ENCODE measurements at regions not wholly inside any gene's neighbourhood (a gene's known extent, or its start where the extent isn't known, plus 50 kb on each side); places are given as distances from the start of the nearest gene placed in this dataset.

- Histone ChIP-seq H2BK12ac (ENCODE audit: low read length in 2 of 2) (peak overlapping the region in 1 of 2 experiments; percentile 10), H4K8ac (ENCODE audit: low read length) (no peak overlapping the region), H3K27me3 (ENCODE audit: control insufficient read depth in 1 of 2, insufficient read depth in 1 of 2, low read length in 2 of 2) (no peaks in the 10 kb centered on the region), H4K91ac (ENCODE audit: low read length) (no peak overlapping the region), H2AK5ac (ENCODE audit: low read length, severe bottlenecking) (no peak overlapping the region), H3K18ac (ENCODE audit: low read depth in 1 of 2, low read length in 2 of 2) (peak overlapping the region in 1 of 2 experiments; percentile 18), H3K14ac (ENCODE audit: low read length in 2 of 2) (no peak overlapping the region), H3K9ac (ENCODE audit: low read length) (no peak overlapping the region), H3K79me1 (replicated peaks; ENCODE audit: low read length, poor library complexity, severe bottlenecking) (no peaks in the 10 kb centered on the region), H2BK15ac (ENCODE audit: low read depth, poor library complexity, severe bottlenecking) (no peak overlapping the region), H3K4ac (ENCODE audit: low read depth in 1 of 2, low read length in 2 of 2) (no peak overlapping the region), H2BK120ac (ENCODE audit: low read depth, low read length) (no peak overlapping the region), H3K27ac (ENCODE audit: low read length, poor library complexity, severe bottlenecking) (no peak overlapping the region), H2AFZ (ENCODE audit: low read depth, low read length) (no peak overlapping the region), H3K36me3 (ENCODE audit: control insufficient read depth in 1 of 2, insufficient read depth in 2 of 2, low read depth in 1 of 2, low read length in 2 of 2) (no peaks in the 10 kb centered on the region), H3K4me3 (ENCODE audit: insufficient read depth in 1 of 2, low read depth in 1 of 2, low read length in 2 of 2) (no peak overlapping the region), H2BK5ac (ENCODE audit: low read depth, low read length, poor library complexity, severe bottlenecking) (no peak overlapping the region), H3K9me3 (ENCODE audit: control insufficient read depth, low read length) (peaks cover 3% of the 10 kb centered on the region), H3K23ac (ENCODE audit: low read length in 2 of 2) (no peak overlapping the region), H3K4me1 (ENCODE audit: control insufficient read depth, insufficient read depth, low read depth, low read length) (no peaks in the 10 kb centered on the region), H3K4me2 (ENCODE audit: low read length, poor library complexity, severe bottlenecking) (no peak overlapping the region)
- WGBS, result 85% methylated on average over 1 of the region's 1 CpG
- peak; percentile 37 for DNase-seq
Observed at GRCh38 chr2:225326969-225327368, 72.5 kb upstream of the NYAP2 start.

GRCh38 chr2:225319872-225320271, 79.6 kb upstream of the NYAP2 start:
- H2BK12ac ChIP-seq (ENCODE audit: low read length in 2 of 2), result no peak overlapping the region
- no peak overlapping the region for H2BK120ac ChIP-seq (ENCODE audit: low read depth, low read length)
- no peaks in the 10 kb centered on the region for H3K79me1 ChIP-seq (replicated peaks; ENCODE audit: low read length, poor library complexity, severe bottlenecking)
- H3K27ac ChIP-seq (ENCODE audit: low read length, poor library complexity, severe bottlenecking), result no peak overlapping the region
- no peak overlapping the region for H2AK5ac ChIP-seq (ENCODE audit: low read length, severe bottlenecking)
- H3K18ac ChIP-seq (ENCODE audit: low read depth in 1 of 2, low read length in 2 of 2), result no peak overlapping the region
- no peaks in the 10 kb centered on the region for H3K4me1 ChIP-seq (ENCODE audit: control insufficient read depth, insufficient read depth, low read depth, low read length)
- no peaks in the 10 kb centered on the region for H3K27me3 ChIP-seq (ENCODE audit: control insufficient read depth in 1 of 2, insufficient read depth in 1 of 2, low read length in 2 of 2)
- DNase-seq, result no peak
- no peak overlapping the region for H3K4me3 ChIP-seq (ENCODE audit: insufficient read depth in 1 of 2, low read depth in 1 of 2, low read length in 2 of 2)
- H4K91ac ChIP-seq (ENCODE audit: low read length), result no peak overlapping the region
- no peak overlapping the region for H3K9ac ChIP-seq (ENCODE audit: low read length)
- no peak overlapping the region for H2BK15ac ChIP-seq (ENCODE audit: low read depth, poor library complexity, severe bottlenecking)
- H4K8ac ChIP-seq (ENCODE audit: low read length), result no peak overlapping the region
- peaks cover 22% of the 10 kb centered on the region for H3K9me3 ChIP-seq (ENCODE audit: control insufficient read depth, low read length)
- H3K4ac ChIP-seq (ENCODE audit: low read depth in 1 of 2, low read length in 2 of 2), result no peak overlapping the region
- no peak overlapping the region for H3K14ac ChIP-seq (ENCODE audit: low read length in 2 of 2)
- H2BK5ac ChIP-seq (ENCODE audit: low read depth, low read length, poor library complexity, severe bottlenecking), result no peak overlapping the region
- no peak overlapping the region for H2AFZ ChIP-seq (ENCODE audit: low read depth, low read length)
- no peak overlapping the region for H3K23ac ChIP-seq (ENCODE audit: low read length in 2 of 2)
- H3K4me2 ChIP-seq (ENCODE audit: low read length, poor library complexity, severe bottlenecking), result no peak overlapping the region
- H3K36me3 ChIP-seq (ENCODE audit: control insufficient read depth in 1 of 2, insufficient read depth in 2 of 2, low read depth in 1 of 2, low read length in 2 of 2), result no peaks in the 10 kb centered on the region

GRCh38 chr2:225318440-225318839, 81.1 kb upstream of the NYAP2 start:
- 92% methylated on average over 1 of the region's 1 CpG for WGBS
- Histone ChIP-seq H3K9ac (ENCODE audit: low read length) (no peak overlapping the region), H3K23ac (ENCODE audit: low read length in 2 of 2) (no peak overlapping the region), H2BK5ac (ENCODE audit: low read depth, low read length, poor library complexity, severe bottlenecking) (no peak overlapping the region), H2BK12ac (ENCODE audit: low read length in 2 of 2) (no peak overlapping the region), H3K27me3 (ENCODE audit: control insufficient read depth in 1 of 2, insufficient read depth in 1 of 2, low read length in 2 of 2) (no peaks in the 10 kb centered on the region), H3K4me1 (ENCODE audit: control insufficient read depth, insufficient read depth, low read depth, low read length) (no peaks in the 10 kb centered on the region), H4K91ac (ENCODE audit: low read length) (peak overlapping the region; percentile 39), H3K18ac (ENCODE audit: low read depth in 1 of 2, low read length in 2 of 2) (no peak overlapping the region), H3K79me1 (replicated peaks; ENCODE audit: low read length, poor library complexity, severe bottlenecking) (no peaks in the 10 kb centered on the region), H2AK5ac (ENCODE audit: low read length, severe bottlenecking) (no peak overlapping the region), H4K8ac (ENCODE audit: low read length) (no peak overlapping the region), H3K4ac (ENCODE audit: low read depth in 1 of 2, low read length in 2 of 2) (no peak overlapping the region), H3K9me3 (ENCODE audit: control insufficient read depth, low read length) (peaks cover 22% of the 10 kb centered on the region), H2AFZ (ENCODE audit: low read depth, low read length) (no peak overlapping the region), H3K4me3 (ENCODE audit: insufficient read depth in 1 of 2, low read depth in 1 of 2, low read length in 2 of 2) (no peak overlapping the region), H2BK120ac (ENCODE audit: low read depth, low read length) (no peak overlapping the region), H3K14ac (ENCODE audit: low read length in 2 of 2) (no peak overlapping the region), H2BK15ac (ENCODE audit: low read depth, poor library complexity, severe bottlenecking) (no peak overlapping the region), H3K27ac (ENCODE audit: low read length, poor library complexity, severe bottlenecking) (no peak overlapping the region), H3K36me3 (ENCODE audit: control insufficient read depth in 1 of 2, insufficient read depth in 2 of 2, low read depth in 1 of 2, low read length in 2 of 2) (no peaks in the 10 kb centered on the region), H3K4me2 (ENCODE audit: low read length, poor library complexity, severe bottlenecking) (no peak overlapping the region)
- DNase-seq, result no peak

GRCh38 chr2:225317186-225317585, 82.3 kb upstream of the NYAP2 start:
- H3K4me2 ChIP-seq (ENCODE audit: low read length, poor library complexity, severe bottlenecking), result no peak overlapping the region
- H2BK15ac ChIP-seq (ENCODE audit: low read depth, poor library complexity, severe bottlenecking), result no peak overlapping the region

More at GRCh38 chr2:225317186-225317585, 82.3 kb upstream of the NYAP2 start:
- H3K79me1 ChIP-seq (replicated peaks; ENCODE audit: low read length, poor library complexity, severe bottlenecking), result no peaks in the 10 kb centered on the region
- H3K4me1 ChIP-seq (ENCODE audit: control insufficient read depth, insufficient read depth, low read depth, low read length), result no peaks in the 10 kb centered on the region
- no peaks in the 10 kb centered on the region for H3K27me3 ChIP-seq (ENCODE audit: control insufficient read depth in 1 of 2, insufficient read depth in 1 of 2, low read length in 2 of 2)
- no peak overlapping the region for H3K14ac ChIP-seq (ENCODE audit: low read length in 2 of 2)
- no peak overlapping the region for H3K4me3 ChIP-seq (ENCODE audit: insufficient read depth in 1 of 2, low read depth in 1 of 2, low read length in 2 of 2)
- H3K23ac ChIP-seq (ENCODE audit: low read length in 2 of 2), result no peak overlapping the region
- no peak overlapping the region for H4K91ac ChIP-seq (ENCODE audit: low read length)
- H2AK5ac ChIP-seq (ENCODE audit: low read length, severe bottlenecking), result no peak overlapping the region
- H4K8ac ChIP-seq (ENCODE audit: low read length), result no peak overlapping the region
- H2BK12ac ChIP-seq (ENCODE audit: low read length in 2 of 2), result no peak overlapping the region
- no peak for DNase-seq
- no peak overlapping the region for H3K27ac ChIP-seq (ENCODE audit: low read length, poor library complexity, severe bottlenecking)
- no peak overlapping the region for H3K9ac ChIP-seq (ENCODE audit: low read length)
- peaks cover 22% of the 10 kb centered on the region for H3K9me3 ChIP-seq (ENCODE audit: control insufficient read depth, low read length)
- H3K36me3 ChIP-seq (ENCODE audit: control insufficient read depth in 1 of 2, insufficient read depth in 2 of 2, low read depth in 1 of 2, low read length in 2 of 2), result no peaks in the 10 kb centered on the region
- H2BK120ac ChIP-seq (ENCODE audit: low read depth, low read length), result no peak overlapping the region
- H2BK5ac ChIP-seq (ENCODE audit: low read depth, low read length, poor library complexity, severe bottlenecking), result no peak overlapping the region
- no peak overlapping the region for H3K4ac ChIP-seq (ENCODE audit: low read depth in 1 of 2, low read length in 2 of 2)
- H3K18ac ChIP-seq (ENCODE audit: low read depth in 1 of 2, low read length in 2 of 2), result no peak overlapping the region
- no peak overlapping the region for H2AFZ ChIP-seq (ENCODE audit: low read depth, low read length)

All from mesenchymal stem cell (in vitro differentiated cells and primary cell).